Stomach (tissue), 4 donors: ENCODE measurements at regions not wholly inside any gene's neighbourhood (a gene's known extent, or its start where the extent isn't known, plus 50 kb on each side); places are given as distances from the start of the nearest gene placed in this dataset.

Experiments
- CTCF ChIP-seq, 7 experiments: fragments of 450-650 bp in 4 of 7; fragments of 200-600 bp in 3 of 7; sonication (generic) in 3 of 7; IDR thresholded peaks; one replicate each; pipeline ENCODE4 v1.5.1; 2016 to 2019; ENCODE audit warnings: antibody characterized with exemption in 7 of 7, control low read depth in 2 of 7, mild to moderate bottlenecking in 1 of 7
- EP300 ChIP-seq: sonication (generic); formaldehyde crosslinking; IDR thresholded peaks from one replicate; pipeline ENCODE4 v1.6.1; 2017; ENCODE audit warnings: antibody characterized with exemption
- POLR2A ChIP-seq, 4 donors: fragments of 450-650 bp; IDR thresholded peaks; one replicate each; pipeline ENCODE4 v1.6.1; 2016; ENCODE audit warnings: antibody characterized with exemption in 4 of 4, control low read depth in 2 of 4, mild to moderate bottlenecking in 1 of 4, moderate library complexity in 1 of 4
- POLR2AphosphoS5 ChIP-seq, 3 donors: sonication (generic); formaldehyde crosslinking; IDR thresholded peaks; one replicate each; pipeline ENCODE4 v1.6.1; 2016; ENCODE audit warnings: antibody characterized with exemption in 3 of 3

GRCh38 chrY:19317271-19317987 is 427.1 kb downstream of the KDM5D start:
- TF ChIP-seq POLR2AphosphoS5 (IDR thresholded peaks at IDR 0.05) (no peak), CTCF (IDR thresholded peaks at IDR 0.05) (no peak), POLR2A (IDR thresholded peaks at IDR 0.05) (no peak), EP300 (no peak)
